MV-4-11 (cell line): ENCODE measurements at regions not wholly inside any gene's neighbourhood (a gene's known extent, or its start where the extent isn't known, plus 50 kb on each side); places are given as distances from the start of the nearest gene placed in this dataset.
A peak's percentile ranks its signal among the peaks of the same experiment; 100 is the strongest.
"Not testable (repeated sequence)": the region's sequence is repeated elsewhere in the genome, so short reads cannot be mapped to it uniquely, and the experiment has no call there.

Experiments used
- DNase-seq: peaks from one replicate; lab custom pipeline; 2025; lab: John Stamatoyannopoulos, UW

DNA sequence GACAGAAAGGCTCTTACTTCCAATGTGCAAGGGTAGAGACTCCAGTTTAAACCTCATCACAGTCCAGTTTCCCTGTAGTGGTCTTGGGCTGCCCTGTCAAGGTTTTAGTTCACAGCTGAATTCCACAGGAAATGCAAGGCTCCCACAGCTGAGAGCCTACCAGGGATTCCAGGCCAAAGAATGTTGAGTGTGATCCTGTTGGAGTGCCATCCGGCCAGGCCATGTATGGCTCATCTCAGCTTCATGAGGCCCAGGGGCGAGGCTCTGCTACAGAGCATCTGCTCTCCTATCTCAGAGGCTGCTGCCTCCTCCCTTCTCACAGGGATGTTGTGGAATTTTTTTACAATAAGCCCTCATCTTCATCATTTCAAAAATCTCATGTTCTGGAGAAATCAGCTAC is 239.8 kb upstream of the CCL2 start:
- DNase-seq = no peak

DNA sequence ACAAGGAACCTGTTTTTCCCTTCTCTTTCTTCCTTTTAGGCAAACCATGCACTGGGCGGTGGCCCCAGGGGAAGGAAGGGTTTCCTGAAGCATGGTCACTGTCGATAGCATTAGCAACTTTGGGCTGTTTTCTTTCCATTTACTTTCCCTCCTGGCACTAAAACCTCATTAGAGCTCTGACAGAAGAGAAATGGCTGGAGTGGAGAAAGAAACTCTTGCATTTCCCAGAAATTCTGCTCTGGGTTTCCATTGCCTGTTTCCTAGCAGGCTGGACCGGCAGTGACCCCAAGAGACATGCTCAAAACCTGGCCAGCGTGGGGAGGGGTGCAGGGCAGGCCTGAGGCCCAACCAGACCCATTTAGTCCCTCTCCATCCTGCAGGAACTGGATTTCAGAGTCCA is 230.7 kb upstream of the CCL2 start:
- DNase-seq = no peak

DNA sequence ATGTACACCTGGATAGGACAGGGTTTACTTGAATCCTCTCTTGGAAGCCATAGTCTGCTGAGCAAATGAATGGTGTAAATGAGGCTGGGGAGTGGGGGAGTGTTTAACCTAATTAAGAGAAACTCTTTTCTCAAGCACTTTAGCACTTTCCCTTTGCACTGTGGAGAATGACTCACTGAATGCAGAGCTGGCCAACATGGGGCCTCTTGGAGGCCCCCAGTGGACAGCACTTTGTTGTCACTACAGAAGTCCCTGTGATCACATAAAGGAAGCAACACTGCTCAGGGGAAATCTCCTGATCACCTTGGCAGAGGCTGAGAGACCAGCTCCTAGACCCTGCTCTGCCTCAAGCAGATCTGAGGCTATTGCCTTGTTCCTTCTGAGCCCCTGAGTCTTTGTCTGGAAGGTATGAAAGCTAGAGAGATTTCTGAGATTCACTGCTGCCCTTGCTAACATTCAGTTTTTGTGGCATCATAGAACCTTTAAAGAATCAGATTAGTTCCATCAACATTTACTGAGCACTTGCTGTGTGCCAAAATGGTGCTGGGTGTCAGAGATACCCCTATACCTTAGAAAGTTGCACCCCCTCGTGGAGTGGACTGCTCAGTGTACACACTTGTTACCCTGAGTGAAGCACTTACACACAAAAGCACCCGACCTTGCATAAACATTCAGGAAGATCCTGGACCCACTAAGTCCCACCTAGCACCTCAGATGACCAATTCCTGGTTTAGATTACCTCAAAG is 230.1 kb upstream of the CCL2 start:
- no peak for DNase-seq

DNA sequence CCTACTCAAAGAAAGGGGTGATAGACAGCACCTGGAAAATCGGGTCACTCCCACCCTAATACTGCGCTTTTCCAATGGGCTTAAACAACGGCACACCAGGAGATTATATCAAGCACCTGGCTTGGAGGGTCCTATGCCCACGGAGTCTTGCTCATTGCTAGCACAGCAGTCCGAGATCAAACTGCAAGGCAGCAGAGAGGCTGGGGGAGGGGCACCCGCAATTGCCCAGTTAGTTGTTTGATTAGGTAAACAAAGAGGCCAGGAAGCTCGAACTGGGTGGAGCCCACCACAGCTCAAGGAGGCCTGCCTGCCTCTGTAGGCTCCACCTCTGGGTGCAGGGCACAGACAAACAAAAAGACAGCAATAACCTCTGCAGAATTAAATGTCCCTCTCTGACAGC is 224.5 kb upstream of the CCL2 start:
- not testable (repeated sequence) for DNase-seq

DNA sequence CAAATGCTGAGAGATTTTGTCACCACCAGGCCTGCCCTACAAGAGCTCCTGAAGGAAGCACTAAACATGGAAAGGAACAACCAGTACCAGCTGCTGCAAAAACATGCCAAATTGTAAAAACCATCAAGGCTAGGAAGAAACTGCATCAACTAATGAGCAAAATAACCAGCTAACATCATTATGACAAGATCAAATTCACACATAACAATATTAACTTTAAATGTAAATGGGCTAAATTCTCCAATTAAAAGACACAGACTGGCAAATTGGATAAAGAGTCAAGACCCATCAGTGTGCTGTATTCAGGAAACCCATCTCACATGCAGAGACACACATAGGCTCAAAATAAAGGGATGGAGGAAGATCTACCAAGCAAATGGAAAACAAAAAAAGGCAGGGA is 222.8 kb upstream of the CCL2 start:
- DNase-seq = not testable (repeated sequence)

DNA sequence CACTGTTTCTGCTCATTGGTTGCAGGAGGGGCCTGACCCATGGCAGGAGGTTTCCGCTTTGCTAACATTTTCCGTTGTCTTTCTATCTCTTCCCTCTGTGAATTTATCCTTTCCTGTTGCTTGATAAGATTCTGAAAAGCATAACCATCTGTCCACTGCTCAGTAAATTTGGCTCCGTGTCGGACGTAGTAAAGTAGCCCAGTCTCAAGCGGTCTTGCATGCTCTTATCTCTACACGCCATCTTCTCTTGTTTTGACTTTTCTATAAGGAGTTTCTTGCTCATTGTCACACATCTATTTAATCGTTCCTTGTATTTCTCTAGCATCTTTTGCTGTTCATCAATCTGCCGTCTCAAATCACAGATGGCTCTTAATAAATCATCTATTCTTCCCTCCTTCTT is 216.3 kb upstream of the CCL2 start:
- DNase-seq = not testable (repeated sequence)

DNA sequence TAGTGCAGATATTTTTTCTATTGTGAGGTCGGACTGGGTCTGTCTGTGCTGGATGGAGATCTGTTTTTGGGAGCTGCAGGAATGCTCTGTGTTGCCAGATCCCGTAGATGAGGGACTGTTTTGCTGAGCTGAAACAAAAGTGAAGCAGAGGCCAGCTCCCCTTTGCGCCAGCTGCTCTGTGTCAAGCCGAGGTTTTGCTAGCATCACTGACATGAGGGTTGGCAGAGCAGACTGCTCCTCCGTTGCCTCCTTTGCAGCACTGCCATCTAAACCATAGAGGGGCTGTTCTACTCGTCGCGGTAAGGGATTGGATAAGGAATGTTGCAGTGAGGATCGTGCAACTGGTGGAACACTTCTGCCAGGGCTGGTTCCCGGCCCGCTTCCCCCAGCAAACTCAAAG is 215.9 kb upstream of the CCL2 start:
- not testable (repeated sequence) for DNase-seq

DNA sequence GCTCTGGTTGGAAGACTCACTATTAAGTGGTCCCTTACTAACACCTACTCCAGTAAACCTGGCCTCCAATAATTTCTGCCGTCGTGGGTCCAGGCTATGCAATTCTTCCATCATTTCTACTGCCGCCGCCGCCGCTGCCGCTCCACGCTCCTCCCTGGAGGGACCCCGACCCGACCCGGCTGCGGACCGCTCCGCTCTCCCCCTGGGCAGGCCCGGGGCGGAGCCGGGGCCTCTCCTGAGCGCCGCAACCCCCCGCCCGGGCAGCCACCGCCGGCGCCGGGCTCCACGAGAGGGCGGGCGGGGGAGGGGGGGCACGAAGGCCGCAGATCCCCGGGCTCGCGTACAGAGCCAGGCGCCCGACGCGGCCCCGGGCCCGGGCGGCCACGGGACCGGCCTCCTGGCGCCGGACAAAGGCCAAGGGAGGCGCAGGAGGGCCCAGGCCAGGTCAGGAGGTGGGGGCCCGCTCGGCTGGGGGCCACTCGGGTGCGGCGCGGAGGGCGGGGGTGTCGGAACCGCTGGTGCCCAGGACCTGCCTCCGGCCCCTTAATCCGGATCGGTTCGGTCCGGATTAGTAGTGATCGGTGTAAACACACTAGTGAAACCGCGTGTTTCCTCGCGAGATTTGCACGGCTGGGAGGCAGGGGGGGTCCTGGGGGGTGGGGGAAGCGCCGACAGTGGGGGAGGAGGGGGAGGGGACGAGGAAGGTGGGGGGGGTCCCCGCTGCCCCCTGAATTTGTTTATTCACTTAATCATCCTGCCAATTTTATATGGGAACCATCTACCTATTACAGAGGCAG is 215.1 kb upstream of the CCL2 start:
- not testable (repeated sequence) for DNase-seq

DNA sequence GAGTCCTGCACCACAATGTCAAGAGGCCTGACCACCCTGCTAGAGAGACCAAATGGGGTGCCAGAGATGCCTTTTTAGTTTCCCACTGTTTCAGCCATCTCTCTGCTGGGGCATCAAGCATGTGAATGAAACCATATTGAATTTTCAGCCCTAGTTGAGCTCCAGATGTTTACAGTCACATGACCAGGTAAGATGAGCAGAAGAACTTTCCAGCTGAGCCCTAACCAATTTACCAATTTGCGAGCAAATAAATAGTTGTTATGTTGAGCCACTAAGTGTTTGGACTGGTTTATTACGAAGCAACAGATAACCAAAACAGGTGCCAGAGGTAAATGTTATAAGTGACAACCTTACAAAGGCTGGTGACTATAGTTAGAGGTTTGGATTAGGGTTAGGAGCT is 209.1 kb upstream of the CCL2 start:
- no peak for DNase-seq

DNA sequence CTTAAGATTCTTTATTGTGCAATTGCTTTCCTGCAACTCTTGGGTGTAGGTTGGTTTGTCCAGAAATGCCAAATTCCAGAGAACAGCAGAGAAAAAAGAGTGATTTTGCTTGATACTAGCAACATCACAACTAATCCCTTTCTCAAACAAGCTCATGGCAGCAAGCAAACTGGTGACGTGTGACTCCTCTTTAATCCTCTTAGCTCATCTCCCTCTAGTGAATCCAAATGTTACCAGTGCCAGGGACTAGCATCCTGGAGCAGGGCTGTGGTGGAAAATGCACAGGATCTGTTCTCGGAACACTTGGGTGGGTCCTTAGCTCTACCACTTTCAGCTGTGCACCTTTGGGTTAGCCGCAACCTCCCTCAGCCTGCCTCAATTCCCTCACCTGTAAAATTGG is 204.0 kb upstream of the CCL2 start:
- DNase-seq = no peak

DNA sequence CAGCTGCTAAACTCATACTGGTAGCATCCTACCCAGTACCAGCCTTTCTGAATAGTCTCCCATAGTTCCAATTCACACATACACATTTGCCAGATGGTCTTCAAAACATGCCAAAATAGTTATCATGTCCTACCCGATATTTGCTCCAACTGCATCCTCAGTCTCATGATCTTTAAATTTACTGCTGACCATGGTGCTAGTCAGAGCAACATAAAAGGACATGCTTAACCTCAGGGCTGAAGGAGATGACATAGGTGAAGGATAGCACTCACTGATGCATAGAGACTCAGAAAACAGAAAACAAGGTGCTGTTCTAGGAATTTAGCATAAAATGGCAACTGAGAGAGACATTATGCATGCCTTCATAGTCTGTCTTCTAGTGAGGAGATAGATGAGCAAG is 200.6 kb upstream of the CCL2 start:
- no peak for DNase-seq

DNA sequence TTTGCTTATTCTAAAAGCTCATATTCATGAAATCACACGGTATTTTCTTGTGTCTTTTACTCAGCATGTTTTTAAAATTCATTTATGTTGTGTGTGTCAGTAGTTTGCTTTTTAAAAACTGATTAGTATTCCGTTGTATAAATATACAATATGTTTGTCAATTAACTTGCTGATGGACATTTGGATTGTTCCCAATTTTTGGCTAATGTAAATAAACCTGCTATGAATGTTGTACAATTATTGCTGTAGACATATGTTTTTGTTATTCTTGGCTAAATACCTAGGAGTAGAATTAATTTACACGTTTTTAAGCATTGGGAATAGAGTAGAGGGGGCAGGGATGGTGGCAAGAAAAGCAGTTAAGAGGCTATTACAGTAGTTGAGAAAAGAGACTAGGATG is 199.5 kb upstream of the CCL2 start:
- no peak for DNase-seq

DNA sequence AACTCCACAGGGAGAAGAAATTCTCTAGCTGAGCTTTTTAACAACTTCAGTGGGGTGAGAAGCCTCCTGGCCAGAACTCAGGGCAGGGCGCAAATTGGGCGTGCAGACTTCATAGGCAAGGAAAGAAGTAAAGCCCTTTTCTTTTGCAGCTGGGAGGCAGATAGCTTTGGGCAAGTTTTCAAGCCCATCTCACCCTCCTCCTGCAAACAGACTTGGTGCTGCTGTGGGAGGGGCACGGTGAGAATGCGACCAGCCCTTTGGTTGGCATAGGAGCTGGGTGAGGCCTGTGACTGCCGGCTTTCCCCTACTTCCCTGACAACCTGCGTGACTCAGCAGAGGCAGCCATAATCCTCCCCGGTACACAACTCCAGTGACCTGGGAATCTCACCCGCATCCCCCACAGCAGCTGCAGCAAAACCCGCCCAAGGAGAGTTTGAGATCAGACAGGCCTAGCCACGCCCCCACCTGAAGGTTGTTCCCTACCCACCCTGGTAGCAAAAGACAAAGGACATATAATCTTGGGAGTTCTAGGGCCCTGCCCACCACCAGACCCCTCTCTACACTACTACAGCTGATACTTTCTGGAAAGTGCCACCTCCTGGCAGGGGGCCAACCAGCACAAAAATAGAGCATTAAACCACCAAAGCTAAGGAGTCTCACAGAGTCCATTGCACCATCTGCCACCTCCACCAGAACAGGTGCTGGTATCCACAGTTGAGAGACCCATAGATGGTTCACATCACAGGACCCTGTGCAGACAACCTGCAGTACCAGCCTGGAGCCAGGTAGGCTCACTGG is 195.5 kb upstream of the CCL2 start:
- no peak for DNase-seq

DNA sequence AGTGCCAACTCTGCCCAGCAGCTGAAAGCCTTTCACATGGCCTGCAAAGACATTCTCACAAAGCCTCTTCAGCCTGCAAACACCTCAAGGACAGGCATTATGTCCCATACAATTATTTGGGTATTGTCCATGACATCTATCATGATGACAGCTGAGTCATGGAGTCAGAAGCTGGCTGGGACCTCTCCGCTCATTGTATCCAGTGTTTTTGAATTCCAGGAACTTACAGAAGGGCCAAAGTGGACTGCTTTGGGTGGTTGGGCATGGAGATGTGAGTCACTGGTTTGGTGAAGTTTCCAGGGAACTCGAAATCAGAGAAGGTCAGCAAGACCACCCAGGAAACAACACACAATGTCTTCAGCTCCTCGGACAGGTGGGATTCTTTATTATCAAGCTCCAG is 188.6 kb upstream of the CCL2 start:
- no peak for DNase-seq

DNA sequence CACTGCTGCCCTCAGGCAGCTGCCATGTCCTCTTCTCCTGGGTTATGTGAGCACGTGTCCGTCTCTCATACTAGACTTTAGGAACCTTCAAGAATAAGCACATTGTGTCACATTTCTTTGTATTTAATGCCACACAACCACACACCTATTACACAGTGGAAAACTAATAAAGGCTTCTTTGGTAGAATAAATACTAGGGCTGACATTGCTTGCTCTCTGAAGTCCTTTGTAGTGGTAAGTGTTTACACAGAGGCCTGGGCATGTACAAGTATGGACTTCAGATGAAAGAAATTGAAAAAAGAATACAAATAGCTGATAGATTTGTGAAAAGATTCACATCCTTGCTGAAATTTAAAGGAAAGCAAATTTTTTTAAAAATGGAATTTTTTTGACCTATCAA is 188.1 kb upstream of the CCL2 start:
- no peak for DNase-seq

DNA sequence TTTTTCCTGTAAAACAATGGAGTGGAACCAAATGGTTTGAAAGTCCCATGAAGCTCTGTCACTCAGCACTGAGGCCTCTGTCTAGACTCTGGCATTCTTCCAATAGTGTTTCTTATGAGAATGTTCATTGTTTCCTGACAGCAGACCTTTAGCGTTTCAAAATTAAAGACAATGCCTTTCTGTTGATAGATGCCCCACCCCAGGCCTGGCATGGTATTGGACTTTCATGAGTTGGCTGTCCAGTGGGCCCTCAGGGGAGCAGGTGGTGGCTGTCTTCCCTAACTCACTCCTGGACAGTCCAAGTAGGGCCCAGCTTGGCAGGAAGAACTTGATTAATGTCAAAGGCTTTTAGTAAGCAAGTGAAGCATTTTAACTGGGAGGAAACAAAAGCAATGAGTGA is 186.5 kb upstream of the CCL2 start:
- no peak for DNase-seq

DNA sequence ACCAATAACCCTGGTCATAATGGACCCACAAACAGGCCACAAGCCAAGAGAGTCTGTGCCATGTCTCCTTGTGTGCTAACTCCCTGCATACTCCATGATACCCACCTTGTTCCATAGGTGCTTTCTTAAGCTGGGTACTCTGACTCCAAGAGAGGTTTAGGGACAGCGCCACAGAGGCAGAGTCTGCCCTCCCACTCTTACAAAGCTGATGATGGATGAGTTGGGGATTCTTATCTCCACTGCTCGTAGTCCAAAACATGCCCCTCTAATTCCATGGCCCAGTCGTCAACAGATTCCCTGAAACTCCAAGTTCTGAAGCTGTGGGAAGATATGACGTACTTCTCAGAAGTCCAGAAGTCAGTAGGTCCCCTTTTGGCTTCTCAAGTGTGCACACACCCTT is 184.4 kb upstream of the CCL2 start:
- no peak for DNase-seq

DNA sequence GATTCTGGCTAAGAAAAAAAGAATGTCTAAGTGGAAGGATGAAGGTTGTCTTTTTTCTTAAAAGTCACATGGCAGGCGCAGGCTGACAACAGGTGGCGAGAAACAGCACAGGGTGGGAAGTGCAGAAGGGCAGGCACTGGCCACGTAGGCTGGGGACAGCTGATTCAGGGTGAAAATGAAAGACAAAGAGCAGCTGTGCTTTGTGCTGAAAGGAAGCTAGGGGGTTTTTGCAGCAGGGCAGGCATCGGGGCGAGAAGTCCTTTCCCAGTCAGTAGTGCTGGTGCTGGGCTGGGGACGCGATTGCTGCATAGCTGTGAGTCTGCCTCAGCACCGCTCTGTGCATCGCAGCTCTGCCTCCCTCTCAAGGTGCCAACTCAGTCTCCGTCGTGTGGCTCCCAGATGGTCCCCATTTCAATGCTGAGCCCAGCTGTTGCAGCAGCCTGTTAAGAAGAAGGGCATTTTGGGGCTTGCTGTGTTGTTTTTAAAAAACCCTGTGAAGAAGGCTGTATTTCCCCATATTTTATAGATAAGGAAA is 183.1 kb upstream of the CCL2 start:
- no peak for DNase-seq

DNA sequence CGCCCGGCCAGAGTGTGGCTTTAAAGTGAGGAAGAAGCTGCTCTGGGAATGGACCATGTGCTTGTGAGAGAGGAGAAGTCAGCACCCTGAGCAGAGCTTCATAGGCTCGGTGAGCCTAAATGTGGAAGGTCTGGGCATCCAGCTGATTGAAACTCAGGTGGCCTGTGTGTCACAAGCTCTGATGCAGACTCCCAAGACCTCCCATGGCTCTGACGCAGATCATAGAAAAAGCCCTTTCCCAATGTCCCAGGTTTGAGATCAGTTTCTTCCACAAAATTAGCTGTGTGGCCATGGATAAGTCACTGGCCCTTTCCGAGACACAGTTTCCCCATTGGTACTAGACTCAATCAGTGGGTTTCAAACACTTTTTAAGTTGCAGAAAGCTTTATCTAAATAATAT is 180.0 kb upstream of the CCL2 start:
- no peak for DNase-seq

DNA sequence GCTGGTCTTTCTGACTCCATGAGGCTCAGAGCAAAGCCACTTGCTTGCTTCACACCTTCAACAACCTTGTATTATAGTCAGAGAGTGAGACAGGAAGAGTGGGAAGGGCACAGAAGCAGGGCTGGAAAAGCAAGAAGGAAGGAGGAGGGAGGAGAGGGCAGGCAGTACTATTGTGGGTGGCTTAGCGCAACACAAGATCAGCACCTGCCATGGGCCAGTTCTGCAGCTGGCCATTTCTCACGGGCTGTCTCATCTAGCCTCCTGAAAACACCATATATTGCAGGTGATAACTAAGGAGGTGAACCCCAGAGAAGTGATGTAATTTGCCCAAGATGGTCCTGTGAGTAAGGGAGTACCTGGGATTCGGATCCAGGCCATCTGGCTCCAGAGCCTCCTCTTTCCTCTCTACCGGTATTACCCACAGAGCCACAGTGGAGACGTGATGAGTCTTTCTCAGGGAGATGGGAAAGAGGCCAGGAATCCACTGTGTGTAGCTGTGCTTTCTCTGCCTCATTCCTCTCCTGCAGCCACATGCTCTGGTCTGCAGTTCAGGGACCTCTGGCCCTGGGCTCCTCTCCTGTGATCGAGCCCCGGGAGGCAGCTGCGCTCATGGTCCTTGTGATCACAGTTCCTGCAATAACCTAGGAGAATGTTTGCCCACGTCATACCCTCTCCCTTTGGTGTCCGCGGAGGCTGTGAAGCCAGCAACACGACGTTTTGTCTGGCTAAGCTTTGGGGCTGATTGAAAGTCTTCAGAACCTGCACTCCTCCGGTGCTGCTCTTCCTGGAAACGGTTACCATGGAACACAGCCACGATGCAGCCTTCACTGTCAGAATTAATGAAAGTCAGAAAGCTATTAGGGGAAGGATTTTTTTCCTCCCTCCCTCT is 178.1 kb upstream of the CCL2 start:
- DNase-seq = no peak

DNA sequence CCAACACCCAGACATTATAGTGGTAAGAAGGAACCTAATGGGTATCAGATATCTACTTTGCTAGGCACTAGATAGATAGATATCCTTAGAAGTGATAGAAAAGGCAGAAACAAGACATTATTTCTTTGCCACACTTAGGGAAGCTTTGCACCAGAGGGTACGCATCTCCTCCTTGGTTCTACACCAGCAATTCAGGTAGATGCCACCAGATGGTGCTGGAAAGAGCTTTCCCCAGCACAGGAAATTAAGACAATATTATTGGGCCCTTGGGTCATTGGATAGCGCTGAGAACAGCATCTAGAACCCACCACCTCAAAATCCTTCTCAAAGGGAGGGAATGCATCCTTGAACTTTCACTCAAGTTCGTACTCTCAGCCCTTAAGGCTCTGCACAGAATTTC is 173.8 kb upstream of the CCL2 start:
- peak; percentile 9 for DNase-seq

DNA sequence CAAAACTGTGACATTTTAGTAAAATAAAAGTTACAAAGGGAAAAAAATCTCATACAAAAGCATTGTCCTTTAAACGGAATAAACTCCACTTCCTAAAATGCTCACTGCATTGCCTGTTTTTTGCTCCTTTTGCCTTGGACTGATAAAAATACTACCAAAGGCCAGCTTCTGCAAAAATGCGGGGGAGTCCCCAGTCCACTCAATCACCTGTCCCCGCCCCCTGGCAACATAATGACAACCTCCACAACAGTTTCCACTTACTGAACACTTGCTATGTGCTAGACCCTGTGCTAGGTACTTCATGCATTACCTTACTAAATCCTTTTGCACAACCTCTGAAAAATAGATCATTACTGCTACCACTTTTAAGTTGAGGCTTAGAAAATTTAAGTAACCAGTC is 172.7 kb upstream of the CCL2 start:
- DNase-seq = no peak
